ENCODE measurements at regions not wholly inside any gene's neighbourhood (a gene's known extent, or its start where the extent isn't known, plus 50 kb on each side); places are given as distances from the start of the nearest gene placed in this dataset.

- no peak overlapping the region for H3K27ac ChIP-seq (ENCODE audit: control insufficient read depth, insufficient read depth, low read length)
- no peak overlapping the region for H3K4me3 ChIP-seq (ENCODE audit: control insufficient read depth in 2 of 3, extremely low read depth in 1 of 3, insufficient read depth in 2 of 3, low read depth in 1 of 3, low read length in 3 of 3)
- no peak overlapping the region for H3K9ac ChIP-seq (ENCODE audit: control insufficient read depth, extremely low read depth, insufficient read depth, low read length)
- H3K4me2 ChIP-seq (ENCODE audit: control insufficient read depth, extremely low read depth, insufficient read depth, low read depth, low read length) = no peak overlapping the region
- FAIRE-seq (no peak), DNase-seq (ENCODE audit: low read depth, low spot score) (no peak)
- TF ChIP-seq, protein P1, sequence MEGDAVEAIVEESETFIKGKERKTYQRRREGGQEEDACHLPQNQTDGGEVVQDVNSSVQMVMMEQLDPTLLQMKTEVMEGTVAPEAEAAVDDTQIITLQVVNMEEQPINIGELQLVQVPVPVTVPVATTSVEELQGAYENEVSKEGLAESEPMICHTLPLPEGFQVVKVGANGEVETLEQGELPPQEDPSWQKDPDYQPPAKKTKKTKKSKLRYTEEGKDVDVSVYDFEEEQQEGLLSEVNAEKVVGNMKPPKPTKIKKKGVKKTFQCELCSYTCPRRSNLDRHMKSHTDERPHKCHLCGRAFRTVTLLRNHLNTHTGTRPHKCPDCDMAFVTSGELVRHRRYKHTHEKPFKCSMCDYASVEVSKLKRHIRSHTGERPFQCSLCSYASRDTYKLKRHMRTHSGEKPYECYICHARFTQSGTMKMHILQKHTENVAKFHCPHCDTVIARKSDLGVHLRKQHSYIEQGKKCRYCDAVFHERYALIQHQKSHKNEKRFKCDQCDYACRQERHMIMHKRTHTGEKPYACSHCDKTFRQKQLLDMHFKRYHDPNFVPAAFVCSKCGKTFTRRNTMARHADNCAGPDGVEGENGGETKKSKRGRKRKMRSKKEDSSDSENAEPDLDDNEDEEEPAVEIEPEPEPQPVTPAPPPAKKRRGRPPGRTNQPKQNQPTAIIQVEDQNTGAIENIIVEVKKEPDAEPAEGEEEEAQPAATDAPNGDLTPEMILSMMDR (optimal IDR thresholded peaks at IDR 0.05 in 1 of 3, IDR thresholded peaks at IDR 0.05 in 1 of 3, conservative IDR thresholded peaks at IDR 0.05 in 1 of 3; ENCODE audit: extremely low read depth in 1 of 3, insufficient read depth in 2 of 3, low read length in 3 of 3) = no peak
- TF ChIP-seq EZH2 (IDR thresholded peaks at IDR 0.05; ENCODE audit: low read length) = no peak
- H3K4me1 ChIP-seq (ENCODE audit: control insufficient read depth, extremely low read depth, insufficient read depth, low read length) = no peaks in the 10 kb centered on the region
- H3K9me3 ChIP-seq (ENCODE audit: control insufficient read depth, low read depth, low read length) = no peaks in the 10 kb centered on the region
- no peaks in the 10 kb centered on the region for H4K20me1 ChIP-seq (ENCODE audit: control insufficient read depth, extremely low read depth, insufficient read depth, low read length)
- H3K79me2 ChIP-seq (ENCODE audit: control insufficient read depth, insufficient read depth, low read length) = no peaks in the 10 kb centered on the region
- no peak overlapping the region for H2AFZ ChIP-seq (ENCODE audit: control insufficient read depth, low read length)
- dilution Hi-C loops (cut with MboI; ENCODE audit: extremely low pct_ligation_motif_present, low sequenced_read_pairs) = no loop called here
- no peaks in the 10 kb centered on the region for H3K27me3 ChIP-seq (ENCODE audit: control insufficient read depth, extremely low read depth, insufficient read depth, low read length)
- no peaks in the 10 kb centered on the region for H3K36me3 ChIP-seq (ENCODE audit: control insufficient read depth in 2 of 2, extremely low read depth in 1 of 2, insufficient read depth in 2 of 2, low read length in 2 of 2)
- H3K9me1 ChIP-seq (ENCODE audit: control insufficient read depth, extremely low read depth, insufficient read depth, low read length) = no peaks in the 10 kb centered on the region
These were observed 72.6 kb downstream of the TMEM100 start for GRCh38 chr17:55649957-55650597.

GRCh38 chr17:55648086-55648485, 74.6 kb downstream of the TMEM100 start:
- H3K36me3 ChIP-seq (ENCODE audit: control insufficient read depth in 2 of 2, extremely low read depth in 1 of 2, insufficient read depth in 2 of 2, low read length in 2 of 2) = no peaks in the 10 kb centered on the region
- H3K9ac ChIP-seq (ENCODE audit: control insufficient read depth, extremely low read depth, insufficient read depth, low read length) = no peak overlapping the region
- no peak for FAIRE-seq
- no peaks in the 10 kb centered on the region for H3K27me3 ChIP-seq (ENCODE audit: control insufficient read depth, extremely low read depth, insufficient read depth, low read length)
- H3K4me3 ChIP-seq (ENCODE audit: control insufficient read depth in 2 of 3, extremely low read depth in 1 of 3, insufficient read depth in 2 of 3, low read depth in 1 of 3, low read length in 3 of 3) = no peak overlapping the region
- no peaks in the 10 kb centered on the region for H3K9me1 ChIP-seq (ENCODE audit: control insufficient read depth, extremely low read depth, insufficient read depth, low read length)
- H3K27ac ChIP-seq (ENCODE audit: control insufficient read depth, insufficient read depth, low read length) = no peak overlapping the region
- H4K20me1 ChIP-seq (ENCODE audit: control insufficient read depth, extremely low read depth, insufficient read depth, low read length) = no peaks in the 10 kb centered on the region
- no peak overlapping the region for H2AFZ ChIP-seq (ENCODE audit: control insufficient read depth, low read length)
- TF ChIP-seq EZH2 (IDR thresholded peaks at IDR 0.05; ENCODE audit: low read length) = no peak
- TF ChIP-seq, protein P1 (optimal IDR thresholded peaks at IDR 0.05 in 1 of 3, IDR thresholded peaks at IDR 0.05 in 1 of 3, conservative IDR thresholded peaks at IDR 0.05 in 1 of 3; ENCODE audit: extremely low read depth in 1 of 3, insufficient read depth in 2 of 3, low read length in 3 of 3) = no peak
- no peak overlapping the region for H3K4me2 ChIP-seq (ENCODE audit: control insufficient read depth, extremely low read depth, insufficient read depth, low read depth, low read length)
- no peaks in the 10 kb centered on the region for H3K4me1 ChIP-seq (ENCODE audit: control insufficient read depth, extremely low read depth, insufficient read depth, low read length)
- no peak for DNase-seq (ENCODE audit: low read depth, low spot score)
- H3K9me3 ChIP-seq (ENCODE audit: control insufficient read depth, low read depth, low read length) = no peaks in the 10 kb centered on the region
- H3K79me2 ChIP-seq (ENCODE audit: control insufficient read depth, insufficient read depth, low read length) = no peaks in the 10 kb centered on the region
- dilution Hi-C loops (cut with MboI; ENCODE audit: extremely low pct_ligation_motif_present, low sequenced_read_pairs) = no loop called here

All from keratinocyte (primary cell).